HG03520 (cell line): ENCODE measurements at regions not wholly inside any gene's neighbourhood (a gene's known extent, or its start where the extent isn't known, plus 50 kb on each side); places are given as distances from the start of the nearest gene placed in this dataset.
"Not testable (repeated sequence)": the region's sequence is repeated elsewhere in the genome, so short reads cannot be mapped to it uniquely, and the experiment has no call there.

Experiments
- ATAC-seq: cut with Tn5 transposase; IDR thresholded peaks from one replicate; pipeline ENCODE4 v1.9.1; 2021; ENCODE audit warnings: mild to moderate bottlenecking, moderate library complexity; ENCODE audit not compliant: unreplicated experiment

DNA sequence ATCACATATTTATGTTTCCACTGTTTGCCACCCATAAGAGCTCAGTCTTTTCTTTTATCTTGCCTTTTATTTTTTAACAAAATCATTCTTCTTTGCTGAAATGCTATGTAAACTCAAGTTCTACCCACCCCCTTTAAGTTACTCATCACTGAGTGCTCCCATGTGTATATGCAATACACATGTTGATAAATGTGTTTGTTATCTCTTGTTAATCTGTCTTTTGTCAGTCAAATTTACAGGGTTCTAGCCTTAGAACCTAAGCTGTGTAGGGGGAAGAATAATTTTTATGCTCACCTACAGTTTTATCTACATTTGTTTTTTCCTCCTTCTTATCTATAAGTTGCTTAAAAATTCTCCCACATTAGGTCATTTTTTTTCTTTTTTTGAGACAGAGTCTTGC is 1195.9 kb downstream of the ROBO2 start:
- no peak for ATAC-seq

- ATAC-seq, result no peak
Observed at GRCh38 chr3:78238811-78239210, 1198.9 kb downstream of the ROBO2 start.

GRCh38 chr3:78242724-78243123 is 1202.8 kb downstream of the ROBO2 start:
- ATAC-seq, result no peak

DNA sequence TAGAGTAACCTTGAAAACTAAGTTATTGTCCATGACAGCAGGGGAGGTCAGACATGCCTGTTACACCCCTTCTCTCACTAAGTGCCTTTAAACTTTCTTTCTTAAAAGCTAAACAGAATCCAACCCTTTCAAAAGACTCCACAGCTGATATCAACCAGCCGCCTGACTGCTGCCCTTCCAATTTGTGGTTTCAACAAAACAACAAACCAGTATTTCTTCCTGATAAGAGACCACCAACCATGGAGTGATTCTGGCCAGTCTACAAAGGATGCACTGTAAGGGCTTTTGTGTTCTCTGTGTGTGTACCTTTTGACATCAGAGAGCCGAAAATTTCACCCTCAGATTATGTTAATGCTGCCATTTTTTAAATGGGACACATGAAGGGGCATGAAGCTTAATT is 1204.2 kb downstream of the ROBO2 start:
- no peak for ATAC-seq

DNA sequence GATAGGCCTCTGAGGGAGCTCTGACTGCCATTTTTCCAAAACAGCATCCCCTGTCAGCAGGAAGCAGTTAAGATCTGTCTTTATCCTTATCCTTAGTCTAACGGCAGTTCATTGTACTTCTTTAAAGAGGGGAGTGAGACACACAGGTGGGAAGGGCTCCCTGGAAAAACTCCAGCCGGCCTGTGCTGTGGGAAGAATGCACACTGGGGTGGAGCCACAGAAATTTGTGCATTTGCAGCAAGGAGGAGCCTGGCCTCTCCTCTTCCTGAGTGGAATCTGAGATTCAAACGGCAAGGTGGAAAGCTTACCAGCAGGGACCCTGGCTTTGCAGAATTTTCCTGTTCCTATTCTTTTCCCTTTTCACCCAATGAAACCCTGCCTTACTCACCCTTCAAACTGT is 1209.4 kb downstream of the ROBO2 start:
- ATAC-seq, result no peak

GRCh38 chr3:78253860-78254259 is 1214.0 kb downstream of the ROBO2 start:
- ATAC-seq, result no peak

- ATAC-seq, result no peak
Observed at GRCh38 chr3:78255403-78255802, 1215.5 kb downstream of the ROBO2 start.

DNA sequence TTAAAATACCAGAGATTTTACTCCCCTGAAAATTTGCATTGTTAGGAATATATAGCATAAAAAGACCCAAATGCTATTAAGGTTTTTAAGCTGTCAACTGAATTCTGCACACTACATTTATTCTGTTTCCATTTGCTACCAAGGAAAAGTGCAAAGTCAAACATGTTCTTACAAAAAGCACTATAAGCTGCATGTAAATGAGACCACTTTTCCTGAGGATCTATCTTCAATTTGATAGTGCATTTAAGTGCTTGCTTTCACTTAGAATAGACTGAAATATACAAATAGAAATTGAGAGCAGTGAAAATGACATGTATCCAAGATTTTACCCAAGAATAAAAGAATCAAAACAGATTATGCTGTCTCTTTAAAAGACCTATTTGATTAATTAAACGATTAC is 1216.2 kb downstream of the ROBO2 start:
- no peak for ATAC-seq

DNA sequence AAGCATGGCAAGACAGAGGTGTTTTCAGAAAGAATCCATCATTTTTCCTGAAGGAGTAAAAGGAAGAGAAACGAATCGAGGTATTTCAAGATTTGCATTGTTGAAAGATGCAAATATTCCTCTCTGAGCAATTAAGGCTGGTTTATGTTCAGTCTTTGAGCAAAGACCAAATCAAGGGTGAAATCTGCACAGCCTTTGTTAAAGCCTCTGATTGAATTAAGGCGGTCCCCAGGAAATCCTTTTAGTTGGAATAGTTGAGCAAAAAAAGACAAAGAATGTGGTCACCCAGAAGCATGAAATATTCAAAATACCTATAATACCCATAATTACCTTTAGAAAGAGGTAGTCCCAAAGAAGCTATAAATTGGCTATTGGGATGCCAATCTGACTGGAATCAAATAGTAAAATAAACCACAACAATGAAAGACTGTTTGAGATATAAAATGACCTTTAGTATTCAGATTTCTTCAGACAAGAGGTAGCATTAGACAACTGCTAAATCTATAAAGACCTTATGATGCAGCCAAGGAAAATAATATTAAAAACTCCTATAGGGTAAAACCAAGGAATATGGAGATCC is 1218.1 kb downstream of the ROBO2 start:
- no peak for ATAC-seq

GRCh38 chr3:78258798-78259197 is 1218.9 kb downstream of the ROBO2 start:
- ATAC-seq, result no peak

GRCh38 chr3:78260388-78260787 is 1220.5 kb downstream of the ROBO2 start:
- no peak for ATAC-seq

DNA sequence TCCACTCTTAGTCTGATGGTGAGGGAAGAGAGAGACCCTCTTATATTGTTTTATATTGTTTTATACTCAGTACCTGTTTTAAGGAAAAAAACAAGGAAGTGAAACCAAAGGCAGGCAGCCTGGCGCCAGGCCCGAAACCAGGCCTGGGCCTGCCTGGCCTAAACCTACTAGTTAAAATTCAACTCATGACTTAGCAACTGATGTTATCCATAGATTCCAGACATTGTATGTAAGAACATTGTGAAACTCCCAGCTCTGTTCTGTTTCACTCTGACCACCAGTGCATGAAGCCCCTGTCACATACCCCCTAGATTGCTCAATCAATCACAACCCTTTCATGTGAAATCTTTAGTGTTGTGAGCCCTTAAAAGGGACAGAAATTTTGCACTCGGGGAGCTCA is 1226.7 kb downstream of the ROBO2 start:
- not testable (repeated sequence) for ATAC-seq

GRCh38 chr3:78267235-78267634 is 1227.3 kb downstream of the ROBO2 start:
- no peak for ATAC-seq

DNA sequence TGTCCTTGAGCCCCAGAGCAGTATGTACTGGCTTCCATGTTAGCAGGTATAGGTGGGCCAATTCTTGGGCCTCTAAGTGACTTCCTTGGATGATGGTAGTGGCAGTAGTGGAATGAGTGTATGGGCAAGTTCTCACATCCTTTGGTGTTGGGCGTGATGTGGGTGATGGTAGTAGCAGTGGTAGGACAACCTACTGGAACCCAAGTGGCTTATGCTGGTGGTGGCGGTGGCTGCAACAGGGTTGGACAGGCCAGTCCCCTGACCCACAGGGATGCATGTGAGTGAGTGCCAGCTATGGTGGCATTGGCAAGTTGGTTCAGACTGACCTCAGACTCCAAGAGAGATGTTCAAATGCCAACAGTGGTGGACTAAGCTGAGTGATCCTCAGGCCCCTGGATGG is 1228.2 kb downstream of the ROBO2 start:
- ATAC-seq, result no peak

DNA sequence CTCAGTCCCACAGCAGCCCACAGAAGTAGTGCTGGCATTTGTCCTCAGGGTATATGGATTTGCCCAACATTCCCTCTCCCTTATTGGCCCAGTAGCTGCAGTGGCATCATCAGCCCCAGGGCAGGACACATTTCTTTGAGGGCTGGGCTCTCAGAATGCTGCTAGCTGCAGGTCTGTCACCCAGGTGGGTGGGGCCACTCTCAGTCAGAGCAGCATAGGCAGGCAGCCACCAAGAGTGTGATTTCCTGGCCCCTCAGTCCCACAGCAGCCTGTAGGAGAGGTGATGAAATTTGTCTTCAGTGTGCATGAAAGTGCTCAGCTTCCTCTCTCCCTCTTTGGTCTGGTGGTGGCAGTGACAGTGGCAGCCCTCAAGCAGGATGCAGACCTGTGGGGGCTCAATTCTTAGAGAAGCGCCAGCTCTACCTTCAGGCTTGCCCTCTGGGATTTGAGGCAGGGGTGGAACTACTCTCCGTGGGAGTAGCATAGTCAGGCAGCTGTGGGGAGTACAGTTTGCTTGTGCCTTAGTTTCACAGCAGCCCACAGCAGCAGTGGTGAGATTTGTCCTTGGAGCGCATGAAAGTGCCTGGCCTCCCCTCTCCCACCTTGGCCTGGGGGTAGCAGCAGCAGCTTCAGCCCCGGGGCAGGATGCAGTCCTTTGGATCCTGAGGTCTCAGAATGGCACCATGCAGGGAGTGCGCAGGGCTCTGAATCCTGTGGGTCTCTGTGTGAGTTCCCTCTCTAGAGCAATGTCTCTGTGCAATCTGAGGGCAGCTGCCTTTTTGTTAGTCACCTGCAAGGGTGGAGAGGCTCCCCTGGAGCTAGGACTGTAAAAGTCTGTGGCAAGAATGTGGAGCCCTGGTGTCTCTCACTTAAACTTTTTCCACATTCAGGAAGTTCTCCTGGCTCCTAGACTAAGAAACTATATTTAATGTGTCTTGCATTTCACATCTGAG is 1229.1 kb downstream of the ROBO2 start:
- no peak for ATAC-seq

GRCh38 chr3:78273326-78273725 is 1233.4 kb downstream of the ROBO2 start:
- ATAC-seq, result no peak

GRCh38 chr3:78274475-78275065 is 1234.7 kb downstream of the ROBO2 start:
- no peak for ATAC-seq

DNA sequence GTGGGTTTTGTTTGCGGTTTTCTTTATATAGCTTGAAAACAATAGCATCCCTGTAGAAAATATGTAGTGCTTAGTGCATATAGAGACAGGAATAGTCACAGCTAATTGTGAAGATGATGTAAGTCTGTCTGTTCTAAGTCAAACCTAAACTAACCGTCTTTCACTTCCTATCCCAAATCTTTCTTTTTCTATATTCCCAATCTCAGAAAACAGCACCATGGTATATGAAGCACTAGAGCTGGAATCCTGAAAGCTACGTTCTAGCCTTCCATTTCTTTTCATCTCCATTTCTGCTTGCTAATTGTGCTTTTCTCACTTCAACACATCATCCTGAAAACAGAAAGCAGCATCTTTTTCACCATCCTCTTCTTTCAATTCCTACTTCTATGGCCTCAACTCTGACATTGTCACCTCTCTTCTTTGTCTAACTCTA is 1235.5 kb downstream of the ROBO2 start:
- no peak for ATAC-seq

GRCh38 chr3:78277220-78277619 is 1237.3 kb downstream of the ROBO2 start:
- peak; percentile 52 for ATAC-seq

- ATAC-seq, result no peak
Observed at GRCh38 chr3:78277801-78278200, 1237.9 kb downstream of the ROBO2 start.

DNA sequence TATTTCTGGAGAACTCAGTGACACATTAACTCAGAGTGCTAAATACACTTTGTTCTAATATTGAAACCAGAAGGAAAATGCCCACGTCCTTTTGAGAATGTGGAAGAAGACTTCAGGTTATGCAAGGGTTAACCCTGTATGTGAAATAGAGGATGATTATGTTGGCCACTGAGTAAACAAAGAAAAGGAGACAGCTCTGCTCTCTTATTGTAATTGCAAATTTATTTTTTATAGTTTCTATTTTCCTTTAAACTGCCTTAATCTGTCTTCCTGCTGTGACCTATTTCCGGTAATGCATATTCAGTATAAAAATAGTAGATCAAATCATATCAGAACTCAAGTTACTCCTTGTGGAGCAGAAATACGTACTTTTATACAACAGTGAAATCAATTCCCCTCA is 1239.2 kb downstream of the ROBO2 start:
- no peak for ATAC-seq

- ATAC-seq, result no peak
Observed at GRCh38 chr3:78281381-78281780, 1241.5 kb downstream of the ROBO2 start.
